Testis (tissue), 2 donors: ENCODE measurements at regions not wholly inside any gene's neighbourhood (a gene's known extent, or its start where the extent isn't known, plus 50 kb on each side); places are given as distances from the start of the nearest gene placed in this dataset.
"Not testable (repeated sequence)": the region's sequence is repeated elsewhere in the genome, so short reads cannot be mapped to it uniquely, and the experiment has no call there.

Experiments used
- POLR2A ChIP-seq: fragments of 450-650 bp; IDR thresholded peaks from one replicate; pipeline ENCODE4 v1.6.1; 2017; ENCODE audit warnings: antibody characterized with exemption, mild to moderate bottlenecking, moderate library complexity
- TF ChIP-seq, protein P1 (sequence below), 3 experiments: fragments of 450-650 bp in 2 of 3; fragments of 200-600 bp in 1 of 3; sonication (generic) in 1 of 3; IDR thresholded peaks; one replicate each; pipeline ENCODE4 v1.5.1; 2016 to 2019; ENCODE audit warnings: antibody characterized with exemption in 3 of 3, mild to moderate bottlenecking in 2 of 3, moderate library complexity in 1 of 3

DNA sequence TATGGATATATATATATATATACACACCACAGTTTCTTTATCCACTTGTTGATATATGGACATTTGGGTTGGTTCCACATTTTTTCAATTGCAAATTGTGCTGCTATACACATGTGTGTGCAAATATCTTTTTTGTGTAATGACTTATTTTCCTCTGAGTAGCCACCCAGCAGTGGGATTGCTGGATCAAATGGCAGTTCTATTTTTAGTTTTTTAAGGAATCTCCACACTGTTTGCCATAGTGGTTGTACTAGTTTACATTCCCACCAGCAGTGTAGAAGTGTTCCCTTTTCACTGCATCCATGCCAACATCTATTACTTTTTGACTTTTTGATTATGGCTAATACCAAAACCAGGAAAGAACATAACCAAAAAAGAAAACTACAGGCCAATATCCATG lies 676.2 kb upstream of the LMO3 start:
- TF ChIP-seq, protein P1, sequence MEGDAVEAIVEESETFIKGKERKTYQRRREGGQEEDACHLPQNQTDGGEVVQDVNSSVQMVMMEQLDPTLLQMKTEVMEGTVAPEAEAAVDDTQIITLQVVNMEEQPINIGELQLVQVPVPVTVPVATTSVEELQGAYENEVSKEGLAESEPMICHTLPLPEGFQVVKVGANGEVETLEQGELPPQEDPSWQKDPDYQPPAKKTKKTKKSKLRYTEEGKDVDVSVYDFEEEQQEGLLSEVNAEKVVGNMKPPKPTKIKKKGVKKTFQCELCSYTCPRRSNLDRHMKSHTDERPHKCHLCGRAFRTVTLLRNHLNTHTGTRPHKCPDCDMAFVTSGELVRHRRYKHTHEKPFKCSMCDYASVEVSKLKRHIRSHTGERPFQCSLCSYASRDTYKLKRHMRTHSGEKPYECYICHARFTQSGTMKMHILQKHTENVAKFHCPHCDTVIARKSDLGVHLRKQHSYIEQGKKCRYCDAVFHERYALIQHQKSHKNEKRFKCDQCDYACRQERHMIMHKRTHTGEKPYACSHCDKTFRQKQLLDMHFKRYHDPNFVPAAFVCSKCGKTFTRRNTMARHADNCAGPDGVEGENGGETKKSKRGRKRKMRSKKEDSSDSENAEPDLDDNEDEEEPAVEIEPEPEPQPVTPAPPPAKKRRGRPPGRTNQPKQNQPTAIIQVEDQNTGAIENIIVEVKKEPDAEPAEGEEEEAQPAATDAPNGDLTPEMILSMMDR (IDR thresholded peaks at IDR 0.05), result not testable (repeated sequence)
- not testable (repeated sequence) for TF ChIP-seq POLR2A
